OCI-M1 (cell line): ENCODE measurements at regions not wholly inside any gene's neighbourhood (a gene's known extent, or its start where the extent isn't known, plus 50 kb on each side); places are given as distances from the start of the nearest gene placed in this dataset.

Source experiments
- DNase-seq: peaks from one replicate; lab custom pipeline; 2025; lab: John Stamatoyannopoulos, UW

DNA sequence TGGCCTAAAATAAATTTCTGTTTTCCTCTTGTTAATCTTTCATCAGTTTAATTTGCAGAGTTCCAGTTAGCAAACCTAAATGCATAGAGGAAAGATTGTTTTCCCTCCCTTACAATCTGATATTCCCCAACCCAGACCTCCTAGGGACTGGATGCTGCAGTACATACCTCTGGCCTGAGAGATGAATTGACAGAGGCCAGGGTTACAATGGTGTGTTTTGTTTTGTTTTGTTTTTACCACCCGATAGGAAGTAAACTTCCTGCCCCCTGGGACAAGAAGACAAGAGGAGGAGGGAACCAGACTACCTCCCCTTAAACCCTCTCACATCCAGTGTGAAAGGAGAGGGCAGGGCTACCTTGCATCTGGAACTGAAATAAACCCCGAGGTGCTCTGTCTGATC is 319.0 kb downstream of the LRFN2 start:
- DNase-seq, result no peak

DNA sequence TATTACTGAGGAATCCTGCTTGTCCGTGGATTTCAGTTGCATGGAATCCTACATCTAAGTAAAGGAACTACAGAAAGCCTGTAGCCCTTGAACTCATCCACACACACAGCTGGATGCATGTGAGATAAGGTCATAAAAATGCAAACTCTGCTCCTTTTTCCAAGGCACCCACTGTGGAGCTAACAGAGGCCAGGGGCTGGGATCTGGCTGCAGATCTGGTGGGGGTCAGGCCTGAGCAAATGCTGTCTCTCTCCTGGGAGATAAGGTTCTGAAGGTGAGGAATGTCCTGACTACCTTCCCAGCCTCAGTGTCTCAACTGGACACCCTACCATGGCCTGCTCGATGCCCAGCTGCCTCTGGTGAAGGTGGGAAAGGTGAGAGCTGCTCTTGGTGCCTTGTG is 321.5 kb downstream of the LRFN2 start:
- no peak for DNase-seq

DNA sequence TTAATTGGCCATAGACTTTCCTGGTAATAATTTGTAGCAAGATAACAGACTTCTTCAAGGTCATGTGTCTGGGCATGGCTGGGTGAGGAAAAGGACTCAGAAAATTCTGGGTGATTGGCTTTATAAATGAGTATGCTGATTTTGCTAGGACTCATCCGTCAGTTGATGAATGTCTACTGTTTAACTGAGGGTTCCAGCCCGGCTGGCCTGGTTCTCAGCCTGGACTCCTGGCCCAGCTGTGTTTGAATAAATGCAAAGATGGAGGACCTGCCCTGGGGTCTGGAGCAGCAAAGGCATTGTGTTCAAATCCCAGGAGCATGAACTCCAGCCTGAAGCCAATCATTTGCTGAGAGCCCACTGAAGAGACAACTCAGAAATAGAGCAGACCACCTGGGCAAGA is 323.2 kb downstream of the LRFN2 start:
- no peak for DNase-seq

DNA sequence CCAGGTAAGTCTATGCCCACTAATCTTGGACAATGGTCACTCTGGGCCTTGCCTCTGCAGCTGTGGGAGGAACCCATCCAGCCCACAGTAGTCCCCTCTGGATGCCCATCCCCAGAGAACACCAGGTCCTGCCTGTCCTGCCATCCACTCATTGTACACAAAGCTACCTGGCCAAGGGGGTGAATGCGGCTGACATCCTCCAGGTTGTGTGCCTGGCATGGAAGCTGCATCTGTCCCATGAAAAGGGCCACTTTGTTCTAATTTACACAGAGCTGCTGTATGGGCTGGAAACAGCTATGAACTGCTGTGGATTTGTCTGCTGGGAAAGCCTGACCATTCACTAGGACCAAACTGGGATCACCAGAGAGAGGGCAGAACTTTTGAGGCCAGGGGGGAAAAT is 324.8 kb downstream of the LRFN2 start:
- DNase-seq, result no peak

DNA sequence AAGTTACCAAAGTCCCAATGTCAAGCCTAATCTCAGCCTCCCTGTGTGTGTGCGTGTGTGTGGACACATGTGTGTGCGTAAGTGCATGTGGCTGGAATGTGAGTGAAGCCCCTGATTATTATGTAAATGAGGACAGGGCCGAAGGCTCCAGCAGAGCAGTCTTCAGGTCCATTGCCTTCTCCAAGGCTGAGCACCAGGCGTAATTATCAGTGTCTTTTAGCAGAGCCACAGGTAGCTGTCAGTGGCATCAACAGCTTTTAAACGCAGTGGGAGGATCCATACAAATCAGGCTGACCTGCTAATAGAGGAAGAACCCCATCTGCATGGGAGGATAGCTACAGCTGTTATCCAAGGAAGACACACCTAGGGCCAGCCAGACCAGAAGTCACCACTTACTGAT is 324.3 kb upstream of the MOCS1 start:
- no peak for DNase-seq

DNA sequence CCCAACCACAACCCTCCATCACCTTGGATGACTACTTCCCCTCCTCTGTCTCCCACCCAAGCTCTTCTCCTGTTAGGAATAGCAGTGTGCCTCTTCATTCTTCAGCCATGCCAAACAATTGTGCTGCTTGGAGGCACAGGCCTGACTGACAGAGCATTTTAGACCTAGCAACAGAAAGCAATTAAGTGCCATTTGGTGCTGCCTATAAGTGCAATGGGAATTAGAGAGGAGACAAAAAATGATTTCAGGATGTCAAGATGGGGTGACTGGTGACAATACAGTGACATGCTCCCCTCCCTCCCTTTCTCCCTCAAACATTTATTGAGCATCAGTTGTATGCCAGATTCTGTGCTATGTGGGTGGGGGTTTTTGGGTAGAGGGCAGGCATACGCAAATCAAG is 322.6 kb upstream of the MOCS1 start:
- no peak for DNase-seq

DNA sequence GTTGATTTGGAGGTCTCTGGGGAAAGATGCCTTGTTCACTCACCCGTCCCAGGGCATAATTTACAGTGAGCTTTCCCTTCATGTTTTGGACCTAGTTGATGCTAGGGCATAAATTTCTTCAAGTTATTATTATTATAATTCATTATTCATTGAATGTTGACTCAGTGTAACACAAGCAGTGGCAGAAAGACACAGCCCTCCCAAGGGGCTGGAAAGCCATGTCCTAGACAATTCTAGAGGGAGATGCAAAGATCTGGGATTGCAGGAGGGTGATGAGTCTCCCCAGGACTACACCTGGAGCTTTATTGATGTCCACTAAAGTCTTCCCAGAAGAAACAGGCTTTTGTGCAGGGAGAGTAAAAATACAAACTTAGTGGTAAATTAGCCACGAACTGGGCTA is 322.0 kb upstream of the MOCS1 start:
- DNase-seq, result no peak

DNA sequence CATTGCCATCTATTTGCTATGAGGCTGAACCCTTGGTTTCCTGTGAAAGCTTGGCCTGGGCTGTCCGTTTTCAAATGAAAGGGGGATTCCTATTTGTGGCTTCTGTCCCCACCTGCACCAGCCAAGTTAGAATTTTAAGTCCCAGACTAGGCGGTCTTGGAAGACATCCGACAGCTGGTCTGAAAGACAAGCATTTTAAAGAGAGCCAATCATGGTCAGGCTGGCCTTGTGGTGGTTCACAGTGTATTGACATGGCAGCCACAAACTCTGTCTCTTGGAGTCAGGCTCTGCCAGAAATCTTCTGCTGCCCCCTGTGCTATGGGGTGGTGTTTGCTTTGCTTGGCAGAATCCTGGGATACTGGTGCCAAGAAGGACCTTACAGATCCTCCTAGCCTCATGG is 319.2 kb upstream of the MOCS1 start:
- DNase-seq, result no peak

DNA sequence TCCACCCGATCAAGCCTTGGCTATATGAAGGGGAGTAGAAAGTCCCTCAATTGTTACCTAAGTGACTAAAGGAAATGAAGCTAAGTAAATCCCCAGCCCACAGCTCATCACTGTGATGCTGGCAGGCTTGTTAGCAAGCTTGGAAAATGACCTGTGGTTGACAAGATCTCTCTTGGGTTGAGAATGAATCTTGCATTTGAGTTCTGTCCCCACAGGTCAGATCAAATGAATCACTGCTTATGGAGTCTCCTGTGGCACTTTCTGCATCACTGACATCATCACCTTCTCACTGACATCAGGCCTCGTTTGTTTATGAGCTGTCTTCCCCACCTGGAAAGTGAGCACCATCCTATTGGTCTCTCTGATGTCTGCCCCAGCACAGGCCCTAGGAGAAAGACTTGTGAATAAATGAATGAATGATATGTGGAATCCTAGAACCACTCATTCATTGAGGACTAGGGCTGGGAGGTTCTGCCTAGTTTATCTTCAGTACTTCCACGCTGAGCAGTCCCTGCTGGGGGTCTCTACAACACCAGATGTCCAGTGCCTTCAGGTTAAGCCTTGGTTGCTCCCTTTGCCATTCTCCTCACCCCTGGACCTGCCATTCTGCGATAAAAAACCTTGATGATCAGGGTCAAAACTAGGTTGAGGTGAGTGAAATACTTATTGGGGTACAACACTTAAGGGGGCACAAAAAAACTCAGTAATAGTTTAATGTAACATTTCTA is 318.4 kb upstream of the MOCS1 start:
- no peak for DNase-seq

DNA sequence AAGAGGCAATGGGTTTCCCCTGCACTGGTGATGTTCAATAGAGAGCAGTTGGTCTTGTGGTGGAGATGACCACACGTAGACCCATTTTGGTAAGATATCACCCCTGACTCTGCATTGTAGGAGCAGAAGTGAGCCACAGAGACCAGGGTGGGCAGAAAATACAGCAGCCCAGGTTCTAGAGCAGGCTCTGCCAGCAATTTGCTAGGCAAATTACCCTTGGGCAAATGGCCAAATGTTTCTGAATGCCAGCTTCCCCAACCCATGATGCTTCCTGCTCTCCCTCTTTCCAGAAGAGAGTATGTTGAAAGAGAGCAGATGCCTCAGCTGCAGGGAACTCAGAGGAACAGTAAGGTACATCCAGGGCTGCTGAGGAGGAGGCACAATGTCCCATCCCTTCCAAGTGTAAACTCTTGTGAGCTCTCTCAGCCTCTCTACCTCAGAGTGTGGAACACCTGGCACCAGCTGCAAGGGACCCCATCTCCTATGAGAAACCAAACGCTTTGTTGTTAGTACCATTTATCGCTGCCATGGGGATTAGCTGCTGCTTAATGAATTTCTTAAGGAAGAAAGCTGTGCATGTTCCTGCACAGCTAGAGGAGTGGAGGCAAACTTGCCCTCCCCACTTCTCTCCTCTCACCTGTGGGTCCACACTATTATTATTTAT is 317.5 kb upstream of the MOCS1 start:
- DNase-seq, result no peak

DNA sequence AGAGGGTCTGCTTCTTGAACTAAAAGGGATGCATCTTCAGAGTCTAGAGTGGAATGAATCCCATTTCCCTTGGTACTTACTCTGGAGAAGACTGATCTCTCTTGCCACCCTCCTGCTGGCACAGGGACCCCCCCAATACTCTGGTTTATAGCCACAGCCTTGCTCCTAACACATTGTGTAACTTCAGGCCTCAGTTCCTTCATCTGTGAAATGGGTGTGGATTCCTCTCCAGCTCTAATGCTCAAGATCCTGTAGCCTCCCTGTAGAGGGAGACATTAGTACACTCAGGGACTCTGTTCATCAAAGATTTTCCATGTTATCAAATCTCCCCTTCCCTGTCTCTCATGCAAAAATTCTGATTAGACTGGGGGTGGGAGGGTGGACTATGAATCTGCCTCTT is 315.7 kb upstream of the MOCS1 start:
- DNase-seq, result no peak

DNA sequence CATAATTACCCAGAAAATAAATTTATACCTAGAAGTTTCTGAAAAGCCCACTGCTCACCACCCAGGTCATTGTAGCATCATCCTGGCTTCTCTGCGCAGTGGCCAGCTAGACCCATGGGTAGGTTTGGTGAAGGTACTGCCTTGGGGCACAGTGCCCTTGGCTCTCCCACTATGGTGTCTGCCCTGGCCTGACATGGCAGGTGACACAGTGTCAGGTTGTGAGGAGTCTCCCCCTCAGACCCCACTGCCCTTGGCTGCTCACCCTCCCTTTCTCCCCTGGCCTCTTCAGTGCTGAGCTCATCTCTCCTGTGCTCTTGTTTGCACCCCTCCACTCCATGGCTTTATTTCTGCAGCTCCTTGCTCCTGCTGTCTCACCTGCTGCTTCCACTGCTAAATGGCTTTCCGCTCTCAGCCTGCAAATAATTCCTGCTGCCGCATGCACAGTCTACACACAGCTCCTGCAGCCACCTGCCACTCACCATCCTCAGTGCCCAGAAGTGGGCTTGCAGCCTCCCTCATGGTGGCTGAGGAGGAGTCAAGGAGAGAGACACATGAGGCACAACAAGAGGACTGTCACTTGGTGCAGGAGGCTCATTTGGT is 313.4 kb upstream of the MOCS1 start:
- DNase-seq, result no peak

DNA sequence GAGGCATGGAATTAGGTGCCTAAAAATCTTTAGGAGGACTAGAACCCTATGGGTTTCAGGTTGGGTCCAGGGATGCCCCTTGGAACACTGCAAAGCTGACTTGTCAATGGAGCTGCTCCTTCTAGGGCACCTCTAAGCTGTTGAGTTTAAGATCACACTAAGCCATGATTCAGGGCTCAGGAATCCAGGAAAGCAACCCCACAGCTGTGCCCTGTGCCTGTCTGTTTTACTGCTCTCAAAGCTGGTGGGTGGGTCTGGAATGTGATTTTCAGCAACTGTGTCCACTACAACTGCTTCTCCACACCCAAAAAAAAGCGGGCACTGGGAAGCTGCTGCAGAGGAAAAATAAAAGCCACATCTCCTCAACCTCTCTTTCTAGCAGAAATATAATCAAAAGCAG is 310.4 kb upstream of the MOCS1 start:
- DNase-seq, result no peak

DNA sequence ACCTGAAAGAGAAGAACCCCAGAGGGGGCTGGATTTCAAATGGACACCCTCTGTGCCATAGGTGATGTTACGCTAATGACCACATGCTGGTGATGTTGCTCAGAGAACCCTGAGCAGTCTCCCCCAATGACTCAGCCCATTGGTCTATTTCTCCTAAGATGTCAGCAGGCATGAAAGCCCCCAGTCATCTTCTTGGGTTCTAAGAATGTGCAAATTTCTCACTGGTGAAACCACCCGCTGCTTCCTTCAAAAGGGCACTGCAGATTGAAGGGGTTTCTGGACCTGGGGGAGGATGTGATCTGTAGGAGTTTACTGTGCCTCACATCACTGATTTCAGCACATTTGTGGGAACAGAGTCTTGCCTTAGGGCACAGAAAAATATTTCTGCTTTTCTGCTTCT is 298.4 kb upstream of the MOCS1 start:
- no peak for DNase-seq

DNA sequence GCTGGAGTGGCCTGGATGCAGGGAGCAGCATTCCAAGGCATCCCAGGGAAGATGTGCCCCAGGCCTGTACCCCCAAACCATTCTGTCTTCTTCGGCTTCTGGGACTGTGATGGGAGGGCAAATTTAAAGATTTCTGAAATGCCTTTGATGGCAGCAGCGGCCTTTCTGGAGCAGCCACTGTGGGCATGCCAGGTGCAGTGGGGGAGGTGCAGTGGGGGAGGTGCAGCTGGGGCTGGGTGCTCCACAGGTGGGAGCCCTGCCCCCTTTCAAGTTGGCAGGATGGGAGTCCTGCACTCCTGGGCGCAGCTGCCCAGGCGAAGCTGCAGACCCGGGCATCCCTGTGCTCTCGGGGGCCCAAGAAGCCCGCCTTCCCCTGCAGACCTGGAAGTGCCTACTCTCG is 293.5 kb upstream of the MOCS1 start:
- no peak for DNase-seq

DNA sequence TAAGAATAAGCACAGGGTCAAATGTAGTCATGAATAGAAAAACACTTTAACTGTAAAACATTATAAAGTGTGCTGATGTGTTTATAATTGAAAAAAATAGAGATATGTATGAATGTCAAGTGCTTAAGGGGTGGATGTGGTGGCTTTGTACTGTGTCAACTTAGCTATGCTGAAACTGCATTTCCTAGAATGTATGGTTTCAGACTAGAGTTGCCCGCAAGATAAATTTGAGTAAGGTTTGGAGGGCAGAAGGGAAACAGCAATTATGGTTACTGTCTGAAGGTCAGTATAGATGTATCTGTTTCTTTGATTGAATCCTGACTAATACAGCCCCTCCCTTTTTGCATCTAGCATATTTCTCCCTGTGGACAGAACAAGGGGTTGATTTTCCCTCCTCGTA is 288.1 kb upstream of the MOCS1 start:
- no peak for DNase-seq

DNA sequence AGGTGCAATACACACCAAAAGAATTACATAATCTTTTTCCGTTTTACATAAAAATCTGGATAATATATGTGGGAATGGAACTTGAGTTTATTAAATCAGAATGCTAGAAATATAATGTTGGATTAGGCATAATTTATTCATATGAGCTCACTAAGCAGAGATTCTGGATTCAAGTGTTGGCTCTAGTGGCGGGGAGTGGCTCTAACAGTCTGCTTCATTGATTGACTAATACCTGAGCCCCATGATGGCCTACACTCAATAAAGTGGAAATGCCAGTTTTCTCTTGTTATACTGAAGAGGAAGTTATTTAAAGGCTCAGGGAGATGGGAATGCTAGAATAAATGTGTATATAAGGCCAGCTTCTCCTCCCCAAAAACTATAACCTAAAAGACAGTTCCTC is 285.5 kb upstream of the MOCS1 start:
- DNase-seq, result no peak

DNA sequence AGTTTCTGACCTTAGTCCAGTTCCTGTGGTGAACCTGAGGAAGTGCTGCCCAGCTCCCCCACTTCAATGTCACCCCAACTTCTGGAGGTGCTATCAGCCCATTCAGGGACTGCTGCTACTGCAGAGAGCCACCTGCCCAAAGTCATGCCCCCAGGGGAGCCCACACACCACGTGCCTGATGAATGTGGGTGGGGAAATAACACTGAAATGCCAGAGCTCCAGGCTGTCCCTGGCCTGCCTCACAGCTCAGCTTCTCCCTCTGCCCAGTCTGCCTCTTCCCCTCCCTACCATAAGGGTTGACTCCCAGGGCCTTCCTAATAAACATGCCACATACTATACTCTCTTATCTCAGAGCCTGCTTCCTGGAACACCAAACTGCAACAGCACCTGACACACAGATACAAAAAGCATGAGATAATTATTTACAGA is 276.4 kb upstream of the MOCS1 start:
- DNase-seq, result no peak

DNA sequence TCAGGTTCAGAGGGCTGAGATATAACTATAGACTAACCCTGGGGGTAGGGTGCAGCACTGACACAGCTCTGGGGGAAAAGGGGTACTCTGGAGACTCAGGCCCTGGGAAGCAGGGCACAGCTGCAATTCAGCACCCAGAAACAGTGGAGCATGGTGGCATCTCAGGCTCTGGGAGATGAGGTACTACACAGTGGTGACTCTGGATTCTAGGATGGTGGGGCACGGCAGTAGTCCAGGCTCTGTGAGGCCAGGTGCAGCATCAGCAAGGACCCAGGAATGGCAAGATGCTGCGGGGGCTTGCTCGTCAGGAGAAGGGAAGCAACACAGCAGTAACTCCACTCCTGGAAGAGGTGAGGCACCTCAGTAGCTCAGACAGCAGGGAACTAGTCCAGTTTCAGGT is 271.5 kb upstream of the MOCS1 start:
- DNase-seq, result no peak

DNA sequence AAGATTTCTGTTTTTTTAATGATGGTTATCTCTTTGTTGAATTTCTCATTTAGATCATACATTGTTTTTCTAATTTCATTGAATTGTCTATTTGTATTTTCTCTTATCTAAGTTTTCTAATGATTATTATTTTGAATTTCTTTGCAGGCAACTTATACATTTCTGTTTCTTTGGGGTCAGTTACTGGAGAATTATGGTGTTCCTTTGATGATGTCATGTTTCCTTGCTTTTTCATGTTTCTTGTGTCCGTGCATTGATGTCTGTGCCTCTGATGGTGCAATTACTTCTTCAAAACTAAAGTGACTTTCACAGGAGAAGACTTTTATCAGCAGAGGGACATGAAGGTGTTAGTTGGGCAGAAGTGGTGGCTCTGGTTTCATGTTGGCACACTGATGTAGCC is 270.7 kb upstream of the MOCS1 start:
- no peak for DNase-seq

DNA sequence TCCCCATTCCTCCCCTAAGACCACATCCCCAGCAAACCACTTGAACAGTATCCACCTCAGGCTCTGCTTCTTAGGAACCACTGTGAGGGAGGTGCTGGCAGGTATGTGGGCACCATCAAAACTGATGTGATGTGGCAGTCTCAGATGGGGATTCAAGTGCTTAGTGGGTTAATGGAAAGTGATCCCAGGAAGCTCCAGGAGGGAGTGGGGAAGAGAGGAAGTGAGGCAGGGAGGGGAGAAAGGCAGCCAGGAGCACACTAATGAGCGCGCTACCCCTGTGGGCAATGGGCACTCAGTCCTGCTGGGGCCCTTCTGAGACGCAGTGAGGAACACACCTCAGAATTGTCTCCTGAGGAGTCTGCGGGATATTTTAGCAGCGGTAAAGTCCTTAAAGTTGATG is 263.1 kb upstream of the MOCS1 start:
- DNase-seq, result no peak

DNA sequence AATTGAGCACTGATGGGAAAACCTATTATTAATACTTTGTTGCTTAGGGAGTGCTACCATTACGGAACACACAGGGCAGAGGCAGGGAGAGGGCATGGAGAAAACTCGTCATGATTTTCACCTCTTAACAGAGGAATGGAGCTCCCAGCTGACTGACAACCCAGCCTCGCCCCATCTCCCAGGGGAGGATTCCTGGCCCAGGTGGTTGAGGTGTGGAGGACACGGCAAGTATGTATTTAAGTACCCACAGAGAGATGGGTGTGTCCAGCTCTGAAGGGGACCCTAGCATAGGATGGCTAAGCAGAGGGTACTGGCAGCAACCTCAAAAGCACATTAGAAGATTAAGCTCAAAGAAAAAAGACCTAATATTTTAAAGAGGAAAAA is 261.9 kb upstream of the MOCS1 start:
- no peak for DNase-seq

DNA sequence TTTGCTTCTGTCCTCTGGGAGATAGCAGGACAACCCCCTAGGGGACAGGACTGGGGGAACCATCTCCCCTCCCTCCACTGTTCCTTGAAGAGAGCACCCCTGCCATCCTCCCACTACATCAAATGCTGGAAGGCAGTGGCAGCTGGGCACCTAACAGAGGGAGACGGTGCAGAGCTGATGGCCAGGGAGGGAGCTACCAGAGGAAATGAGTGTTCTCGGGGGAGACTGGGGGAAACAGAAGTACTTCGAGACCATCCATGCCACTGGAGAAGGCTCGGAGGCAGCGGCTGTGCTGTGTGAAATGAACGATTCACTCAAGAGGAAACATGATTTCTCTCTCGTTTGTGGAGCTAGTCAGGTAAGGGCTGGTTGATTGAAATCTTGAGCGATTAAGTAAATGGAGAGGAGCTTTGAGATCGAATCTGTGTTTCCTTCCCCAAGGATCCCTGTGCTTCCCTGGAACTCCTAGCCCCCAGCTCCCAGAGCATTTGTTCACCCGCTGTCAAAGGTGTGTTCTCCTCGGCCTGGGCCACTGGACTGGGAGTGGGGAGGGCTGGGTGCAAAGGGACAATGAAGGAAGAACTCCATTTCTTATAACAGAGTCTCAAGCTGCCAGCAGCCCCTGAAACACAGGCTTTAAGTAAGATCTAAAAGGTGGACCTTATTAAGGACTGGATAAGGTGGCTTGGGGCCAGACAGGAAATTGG is 261.3 kb upstream of the MOCS1 start:
- no peak for DNase-seq
